ENCODE measurements at regions not wholly inside any gene's neighbourhood (a gene's known extent, or its start where the extent isn't known, plus 50 kb on each side); places are given as distances from the start of the nearest gene placed in this dataset.

GRCh38 chr15:20280933-20281463 is 260.6 kb downstream of the GOLGA6L6 start:
- DNase-seq (ENCODE audit: low read depth in 1 of 2, low spot score in 2 of 2) = no peak
- Histone ChIP-seq H2BK120ac (replicated peaks; ENCODE audit: low read depth, low read length) (no peak overlapping the region), H2BK5ac (ENCODE audit: low read depth, low read length) (no peak overlapping the region), H3K27ac (ENCODE audit: low read depth, low read length) (no peak overlapping the region), H4K20me1 (replicated peaks in 1 of 2; ENCODE audit: control insufficient read depth in 1 of 2, insufficient read depth in 2 of 2, low read length in 2 of 2) (no peaks in the 10 kb centered on the region), H4K91ac (replicated peaks; ENCODE audit: insufficient read length, low read length) (no peak overlapping the region), H3K27me3 (replicated peaks in 1 of 4; ENCODE audit: control insufficient read depth in 3 of 4, extremely low read depth in 1 of 4, insufficient read depth in 3 of 4, low read length in 3 of 4) (no peaks in the 10 kb centered on the region), H3K23ac (ENCODE audit: insufficient read length) (no peak overlapping the region), H2BK15ac (ENCODE audit: low read length) (no peak overlapping the region), H4K5ac (ENCODE audit: insufficient read length, low read depth, low read length) (no peak overlapping the region), H3K79me2 (ENCODE audit: control insufficient read depth in 1 of 2, insufficient read depth in 2 of 2, low read length in 2 of 2) (no peaks in the 10 kb centered on the region), H3K4me2 (ENCODE audit: insufficient read depth in 1 of 2, low read depth in 2 of 2, low read length in 2 of 2) (no peak overlapping the region), H2BK20ac (ENCODE audit: low read length) (no peak overlapping the region), H3K4ac (replicated peaks; ENCODE audit: insufficient read length, low read depth, low read length) (no peak overlapping the region), H2BK12ac (ENCODE audit: low read depth, low read length) (0 out of 2 replicates have a peak overlapping the region, but pooled peaks have one; percentile 17), H3K36me3 (ENCODE audit: control insufficient read depth in 2 of 4, insufficient read depth in 4 of 4, low read length in 3 of 4) (no peaks in the 10 kb centered on the region), H3K9ac (replicated peaks in 1 of 4; ENCODE audit: extremely low read depth in 1 of 4, low read depth in 3 of 4, low read length in 3 of 4) (no peak overlapping the region), H2AFZ (ENCODE audit: low read length) (no peak overlapping the region), H3K9me3 (ENCODE audit: insufficient read depth in 2 of 2, low read depth in 1 of 2, low read length in 1 of 2) (peaks cover 22 to 62% of the 10 kb centered on the region in 2 experiments; a peak in 3 of 4 replicates), H2AK5ac (ENCODE audit: low read depth, low read length) (no peak overlapping the region), H3K18ac (ENCODE audit: extremely low read depth, low read length) (no peak overlapping the region), H4K8ac (ENCODE audit: extremely low read depth, insufficient read depth, low read length) (no peak overlapping the region), H3K79me1 (ENCODE audit: low read depth, low read length) (no peaks in the 10 kb centered on the region), H3K14ac (ENCODE audit: insufficient read length) (no peak overlapping the region), H3K4me3 (ENCODE audit: extremely low read depth in 1 of 4, insufficient read depth in 2 of 4, low read depth in 3 of 4, low read length in 4 of 4) (no peak overlapping the region), H3K4me1 (replicated peaks in 1 of 4; ENCODE audit: control insufficient read depth in 3 of 4, insufficient read depth in 4 of 4, low read length in 3 of 4) (no peaks in the 10 kb centered on the region), H3K23me2 (ENCODE audit: low read depth, low read length) (no peaks in the 10 kb centered on the region), H3K56ac (replicated peaks; ENCODE audit: insufficient read length, low read depth, low read length) (no peak overlapping the region)
- 86% methylated on average over 16 of the region's 16 CpGs; no CpG with 5 or more reads in 1 of the 2 experiments for WGBS, 2 experiments (ENCODE audit: extremely low coverage in 1 of 2, insufficient coverage in 1 of 2, insufficient read length in 1 of 2, insufficient replicate concordance in 2 of 2, low coverage in 1 of 2, low lambda C conversion rate in 2 of 2, missing lambda C conversion rate in 1 of 2)
- no peak for TF ChIP-seq CREB1 (IDR thresholded peaks at IDR 0.05)
- TF ChIP-seq YY1 (IDR thresholded peaks at IDR 0.05; ENCODE audit: low read depth, low read length) = no peak
- TF ChIP-seq, protein P1, sequence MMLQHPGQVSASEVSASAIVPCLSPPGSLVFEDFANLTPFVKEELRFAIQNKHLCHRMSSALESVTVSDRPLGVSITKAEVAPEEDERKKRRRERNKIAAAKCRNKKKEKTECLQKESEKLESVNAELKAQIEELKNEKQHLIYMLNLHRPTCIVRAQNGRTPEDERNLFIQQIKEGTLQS (IDR thresholded peaks at IDR 0.05; ENCODE audit: insufficient read depth, low read depth, low read length) = no peak
- no peak for TF ChIP-seq KDM4A (IDR thresholded peaks at IDR 0.05; ENCODE audit: low read depth, low read length, severe bottlenecking)
- FAIRE-seq = no peak
- POLR2A ChIA-PET (ENCODE audit: partially characterized antibody) = no interaction called here
- CTCF ChIA-PET (ENCODE audit: partially characterized antibody) = no interaction called here
